Activated CD4-positive, alpha-beta T cell treated with anti-CD3 and anti-CD28 coated beads for 48 hours (primary cell): ENCODE measurements at regions not wholly inside any gene's neighbourhood (a gene's known extent, or its start where the extent isn't known, plus 50 kb on each side); places are given as distances from the start of the nearest gene placed in this dataset.

Source experiments
- DNase-seq: peaks from one replicate; pipeline ENCODE4 v3.0.0-alpha.2; 2020

DNA sequence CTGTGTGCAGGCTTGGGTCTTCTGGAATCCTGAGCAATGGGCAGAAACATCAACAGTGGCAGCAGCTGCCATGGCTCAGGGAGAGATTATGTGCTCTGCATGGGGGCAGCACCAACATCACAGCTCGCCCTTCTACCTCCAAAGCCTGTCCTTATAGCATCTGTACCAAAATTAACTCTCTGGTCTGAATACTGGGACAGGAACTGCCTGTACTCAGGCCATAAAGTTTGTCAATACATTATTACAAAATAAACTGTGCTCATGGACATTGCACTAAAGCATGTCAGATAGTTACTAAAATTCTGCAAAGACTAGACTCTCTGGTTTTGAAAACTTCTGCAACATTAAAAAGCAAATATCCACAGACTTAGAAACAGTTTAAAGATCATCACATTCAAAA lies 91.6 kb downstream of the ZC3H11B start:
- DNase-seq: no peak

DNA sequence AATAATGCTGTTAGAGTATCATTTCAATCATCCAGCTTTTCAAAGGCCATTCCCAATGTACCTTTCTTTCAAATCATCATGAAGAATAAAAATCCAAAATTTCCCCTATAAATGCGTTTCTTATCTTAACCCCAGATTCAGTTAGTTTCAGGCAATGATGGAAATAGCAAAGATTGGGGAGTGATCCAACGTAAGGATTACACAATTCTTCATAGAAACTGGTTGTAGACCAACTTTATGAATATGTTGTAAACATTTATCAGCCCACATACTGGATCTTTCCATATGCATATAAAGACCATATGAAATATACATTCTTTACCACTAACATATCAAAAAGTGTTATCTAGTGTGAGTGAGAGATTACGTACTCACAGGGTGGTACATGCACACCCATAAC lies 92.7 kb downstream of the ZC3H11B start:
- DNase-seq: no peak

DNA sequence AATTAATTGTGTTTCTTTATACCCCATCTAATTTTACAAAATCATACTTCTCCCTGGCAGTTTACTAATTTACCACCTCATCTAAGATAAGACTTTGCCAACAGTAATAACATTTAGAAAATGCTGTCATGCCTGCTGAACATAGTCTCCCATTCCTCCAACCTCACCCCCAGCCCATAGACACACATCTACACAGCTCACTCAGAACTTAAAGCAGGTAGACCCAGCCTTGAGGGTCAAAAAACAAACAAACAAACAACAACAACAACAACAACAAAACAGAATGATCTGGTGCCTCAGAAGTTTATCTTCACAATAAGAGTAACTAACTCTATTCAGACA lies 94.0 kb downstream of the ZC3H11B start:
- no peak for DNase-seq

DNA sequence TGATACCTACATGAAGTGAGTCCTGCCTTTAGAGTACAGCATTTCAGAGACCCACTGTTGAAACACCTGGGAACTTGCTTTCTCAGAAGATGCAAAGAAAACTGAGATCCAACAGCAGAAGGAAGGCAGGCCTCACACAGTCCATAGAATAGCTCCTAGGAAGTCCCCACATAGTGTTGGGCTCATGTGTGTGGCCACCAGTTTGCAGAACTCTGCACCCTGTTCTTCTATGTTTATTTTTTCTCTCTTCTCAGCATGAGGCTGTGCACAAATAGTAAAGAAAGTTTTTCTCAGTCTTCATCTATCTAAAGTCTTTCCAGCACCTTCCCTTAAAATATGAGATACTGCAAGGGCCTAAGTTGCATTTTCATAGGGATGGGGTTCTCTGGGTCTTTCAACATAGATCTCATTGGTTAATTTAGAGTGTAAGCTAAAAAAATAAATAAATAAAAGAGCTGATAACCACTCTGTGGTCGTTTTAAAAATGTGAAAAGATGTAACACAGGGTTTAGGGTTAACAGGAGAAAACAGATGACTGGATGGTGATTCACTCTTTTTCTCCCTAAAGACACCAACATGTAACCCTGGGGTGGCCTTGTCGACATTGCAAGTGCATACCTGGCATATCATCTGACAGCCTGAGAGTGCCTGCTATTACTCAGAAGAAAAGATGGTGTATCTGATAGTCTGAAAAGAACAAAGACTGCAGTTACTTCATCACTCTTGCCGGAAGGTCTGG lies 94.6 kb downstream of the ZC3H11B start:
- no peak for DNase-seq

DNA sequence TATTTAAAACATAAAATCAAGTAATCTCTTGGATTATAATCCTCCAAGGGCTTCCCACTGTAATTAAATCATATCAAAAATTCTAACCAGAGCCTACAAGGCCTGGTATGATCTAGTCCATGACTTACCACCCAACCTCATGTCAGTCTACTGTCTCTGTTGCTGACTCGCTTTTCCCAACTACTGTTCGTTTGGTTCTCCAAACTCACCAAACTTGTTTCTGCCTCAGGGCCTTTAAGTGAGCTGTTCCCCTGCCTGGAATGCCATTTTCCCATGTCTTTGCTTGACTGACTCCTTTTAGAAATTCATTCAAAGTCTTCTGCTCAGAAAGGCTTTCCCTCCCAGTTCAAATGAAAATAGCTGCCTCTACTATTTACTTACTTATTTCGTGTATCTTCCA lies 95.9 kb downstream of the ZC3H11B start:
- DNase-seq: no peak

DNA sequence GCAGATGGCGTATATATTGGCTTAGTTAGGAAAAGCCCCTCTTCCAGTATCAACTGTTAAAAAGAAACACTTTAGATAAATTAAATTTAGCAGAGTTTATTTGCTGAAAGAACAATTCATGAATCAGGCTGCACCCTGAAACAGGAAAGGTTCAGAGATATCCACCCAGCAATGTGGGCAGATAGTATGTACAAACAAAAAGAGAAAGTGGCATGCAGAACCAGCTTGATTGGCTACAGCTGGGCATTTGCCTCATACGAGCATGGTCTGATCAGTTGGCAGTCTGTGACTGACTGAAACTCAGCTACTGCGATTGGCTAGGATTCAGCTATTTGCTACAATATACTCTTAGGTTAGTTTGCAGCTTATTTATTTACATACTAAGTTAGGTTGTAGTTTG lies 98.2 kb downstream of the ZC3H11B start:
- no peak for DNase-seq

DNA sequence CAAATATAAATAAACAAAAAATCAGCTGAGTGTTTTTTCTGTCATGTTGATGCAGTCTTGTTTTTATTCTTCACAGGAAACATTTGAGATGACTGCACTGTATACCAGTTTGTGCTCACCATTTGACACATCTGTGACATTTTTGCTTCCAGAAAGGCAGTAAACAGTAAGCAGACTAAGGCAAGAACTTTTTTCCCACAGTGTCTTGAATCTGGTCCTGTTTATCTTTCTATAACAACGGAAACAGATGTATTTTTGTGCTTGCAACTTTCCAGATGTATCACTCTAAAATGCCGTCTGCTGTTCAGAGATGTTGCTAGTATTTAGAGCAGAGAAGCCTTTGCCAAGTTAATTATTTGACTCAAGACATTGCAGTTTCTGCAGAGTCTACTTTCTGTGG lies 105.5 kb downstream of the ZC3H11B start:
- no peak for DNase-seq

DNA sequence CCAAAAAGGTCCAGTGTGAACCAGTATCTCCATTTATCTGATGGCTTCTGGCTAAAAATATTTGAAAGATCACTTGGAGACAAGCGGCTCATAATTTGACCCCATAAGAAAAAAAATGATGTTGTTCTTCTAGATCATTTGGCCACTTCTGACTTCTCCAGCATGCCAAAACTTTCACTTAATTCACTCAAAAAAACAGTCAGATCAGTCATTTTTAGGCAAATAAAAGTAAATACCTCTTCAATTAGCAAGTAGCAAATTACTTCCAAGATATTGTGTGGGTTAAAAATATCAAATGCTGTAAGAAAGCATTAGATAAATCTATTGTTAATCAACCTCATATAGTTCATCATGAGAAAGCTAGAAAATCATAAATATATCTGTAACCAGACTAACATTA lies 106.0 kb downstream of the ZC3H11B start:
- DNase-seq: no peak

DNA sequence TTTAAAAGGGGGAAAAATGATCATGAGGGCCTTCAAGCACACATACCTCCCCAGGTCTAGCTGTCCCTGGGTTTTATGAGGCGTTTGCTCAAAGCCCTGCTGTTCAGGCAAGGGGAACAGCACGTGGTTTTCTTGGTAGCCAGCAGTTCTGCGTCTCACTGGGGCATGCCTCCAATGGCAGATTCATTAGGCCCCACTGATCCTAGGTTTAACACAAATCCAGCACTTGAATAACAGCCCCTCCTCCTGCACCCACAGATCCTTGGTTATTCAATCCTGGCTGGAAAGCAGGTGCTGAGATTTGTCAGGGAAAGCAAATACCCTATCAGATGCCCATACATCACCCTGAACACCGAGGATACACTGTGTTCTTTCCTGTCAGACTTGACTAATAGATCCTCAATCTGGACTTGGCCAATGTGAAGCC lies 106.4 kb downstream of the ZC3H11B start:
- DNase-seq: no peak

DNA sequence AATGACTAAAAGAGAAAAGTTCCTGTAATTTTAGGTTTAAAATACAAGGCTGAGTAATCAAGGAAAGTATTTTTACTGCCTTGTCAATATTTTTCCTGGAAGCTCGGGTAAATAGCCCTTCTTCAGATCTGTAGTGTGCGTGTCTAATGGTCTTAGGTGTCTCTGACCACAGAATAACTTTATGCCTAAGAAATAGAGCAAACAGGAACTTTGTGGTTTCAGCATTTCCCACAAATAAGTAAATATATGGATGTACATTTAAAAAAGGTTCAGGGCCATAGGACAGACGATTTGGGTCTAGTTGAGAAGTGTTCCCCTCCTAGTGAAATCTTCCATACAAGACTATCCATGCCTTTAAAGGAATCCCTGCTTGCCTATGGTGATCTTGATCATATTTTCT lies 107.0 kb downstream of the ZC3H11B start:
- no peak for DNase-seq

DNA sequence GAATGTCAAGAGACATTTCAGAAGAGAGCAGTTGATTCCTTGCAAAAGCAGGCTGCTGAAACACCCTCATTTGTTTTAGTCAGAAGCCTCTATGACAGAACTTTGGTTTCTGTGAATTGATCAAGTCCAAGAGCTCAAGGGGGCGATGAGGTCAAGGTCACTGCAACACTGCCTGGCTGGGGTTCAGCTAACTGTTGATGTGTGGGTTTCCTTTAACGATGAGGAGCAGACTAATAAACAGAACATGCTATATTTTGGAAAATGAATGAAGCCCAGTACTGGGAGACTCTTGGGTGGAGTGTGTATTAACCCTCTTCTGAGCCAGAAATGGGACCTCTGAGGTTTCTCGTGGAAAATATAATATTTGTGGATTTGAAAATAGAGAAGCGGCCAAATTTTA lies 109.3 kb downstream of the ZC3H11B start:
- DNase-seq: no peak

DNA sequence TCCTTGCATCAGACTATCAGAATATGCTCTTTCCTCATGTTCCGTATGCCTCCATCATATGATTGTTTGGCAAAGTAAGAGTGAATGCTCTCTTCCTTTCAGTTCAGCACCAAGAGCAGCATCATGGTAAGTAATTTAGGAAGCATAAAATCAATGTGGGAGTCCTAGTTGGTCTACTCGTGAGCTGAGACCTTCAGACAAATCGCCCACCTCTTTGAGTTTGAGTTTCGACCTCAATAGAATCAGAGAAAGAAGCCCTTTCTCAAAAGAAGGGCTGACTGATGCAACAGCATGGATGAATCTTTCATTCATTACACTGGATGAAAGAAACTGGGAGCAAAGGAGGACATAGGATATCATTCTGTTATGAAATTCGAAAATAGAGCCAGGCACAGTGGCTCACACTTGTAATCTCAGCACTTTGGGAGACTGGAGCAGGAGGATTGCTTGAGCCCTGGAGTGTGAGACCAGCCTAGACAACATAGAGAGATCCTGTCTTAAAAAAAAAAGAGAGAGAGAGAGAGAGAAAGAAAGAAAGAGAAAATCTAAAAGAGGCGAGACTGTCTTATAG lies 112.5 kb downstream of the ZC3H11B start:
- DNase-seq: no peak

DNA sequence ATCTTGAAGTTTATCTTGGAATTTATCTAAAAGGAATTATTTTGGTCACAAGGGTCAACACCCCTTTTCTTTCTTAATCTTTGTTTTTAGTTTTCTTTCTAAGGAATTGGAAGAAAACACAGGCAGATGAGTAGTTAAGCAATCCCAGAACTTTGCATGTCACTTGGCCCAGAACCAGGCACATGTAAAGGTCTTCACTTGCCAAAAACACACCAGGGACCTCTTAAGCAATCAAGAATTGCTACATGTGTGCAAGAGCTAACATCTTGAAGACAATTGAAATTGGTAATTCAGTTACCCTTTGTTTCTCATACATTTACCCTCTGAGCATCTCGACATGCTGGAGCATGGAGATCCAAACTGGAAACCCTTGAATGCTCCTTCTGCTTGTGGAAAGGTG lies 114.2 kb downstream of the ZC3H11B start:
- DNase-seq: no peak

DNA sequence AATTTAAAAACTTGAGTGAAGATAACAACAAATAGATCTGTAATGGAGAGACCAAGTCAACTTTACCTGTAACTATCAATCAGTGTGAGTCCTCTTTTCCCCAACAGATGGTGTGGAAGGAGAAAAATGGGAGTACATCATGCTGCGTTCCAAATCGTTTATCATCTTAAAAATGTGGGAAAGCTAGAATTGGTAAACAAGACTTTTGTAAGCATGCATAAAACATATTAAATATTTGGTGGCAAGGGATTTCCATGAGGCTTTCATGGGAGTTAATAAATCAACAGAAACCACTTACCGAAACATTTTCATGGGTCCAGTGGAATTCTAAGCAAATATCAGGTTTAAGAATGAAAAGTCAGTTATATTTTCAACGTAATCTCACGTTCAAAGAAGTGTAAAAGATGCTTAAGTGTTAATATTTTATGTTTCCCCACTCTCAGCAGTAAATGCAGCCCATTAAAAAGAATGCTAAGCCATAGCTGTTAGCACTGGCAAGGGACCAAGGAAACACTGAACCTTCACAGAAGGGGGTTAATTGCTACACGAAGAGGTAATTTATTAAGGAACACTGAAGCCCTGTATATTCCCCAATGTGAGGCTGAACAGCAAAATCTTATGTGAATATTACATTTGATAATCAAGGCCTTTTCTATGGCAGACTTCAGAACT lies 117.0 kb downstream of the ZC3H11B start:
- no peak for DNase-seq

DNA sequence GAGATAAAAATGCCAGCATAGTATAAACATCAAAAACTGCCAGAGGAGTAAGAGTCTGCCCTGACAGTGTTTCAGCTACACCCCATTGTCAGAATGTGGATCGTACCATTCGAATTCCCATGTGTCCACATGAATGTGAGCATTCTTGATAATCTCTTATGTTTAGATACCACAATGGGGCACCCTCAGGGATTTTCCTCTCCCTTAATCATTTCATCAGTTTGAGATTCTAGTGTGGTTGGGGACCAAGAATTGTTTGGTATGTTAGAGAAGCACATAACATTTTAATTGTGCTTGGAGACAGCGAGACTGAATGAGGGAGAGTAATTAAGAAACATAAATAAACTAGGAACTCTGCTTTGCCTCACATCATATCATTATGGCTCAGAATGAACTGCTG lies 120.2 kb downstream of the ZC3H11B start:
- DNase-seq: no peak

DNA sequence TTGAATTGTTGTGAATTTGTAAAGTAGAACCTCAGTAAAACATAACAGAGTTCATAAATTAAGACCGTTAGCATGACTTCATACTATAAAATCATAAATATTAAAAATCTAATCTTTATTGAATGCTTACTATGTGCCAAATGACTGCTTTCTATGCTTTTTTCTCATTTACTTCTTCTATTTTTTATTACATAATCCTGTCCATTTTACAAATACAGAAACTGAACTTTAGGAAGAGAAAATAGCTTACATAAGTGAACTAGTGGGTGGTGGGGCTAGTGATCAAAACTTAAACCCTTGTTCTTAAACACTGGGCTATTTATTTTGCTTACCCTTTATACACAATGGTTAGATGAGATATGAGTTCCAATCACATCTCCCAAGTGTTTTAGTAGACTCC lies 122.3 kb downstream of the ZC3H11B start:
- no peak for DNase-seq

DNA sequence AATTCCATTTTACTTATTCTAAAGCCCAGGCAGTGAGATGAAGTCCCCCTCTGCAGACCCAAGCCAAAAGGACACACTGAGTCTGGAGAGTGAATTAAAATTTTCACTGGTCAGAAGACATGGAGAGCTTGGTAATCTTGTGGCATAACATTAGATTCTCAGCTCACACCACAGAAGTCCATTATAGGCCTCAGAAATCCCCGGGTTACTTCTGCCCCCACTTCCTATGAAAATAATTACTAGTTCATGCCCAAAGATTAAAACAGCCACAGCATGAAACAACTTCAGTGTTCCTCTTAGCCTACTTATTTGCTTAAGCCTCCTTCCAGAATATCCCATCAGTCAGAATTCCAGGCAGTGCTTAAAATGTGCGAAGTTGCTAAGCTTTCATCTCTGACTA lies 123.3 kb downstream of the ZC3H11B start:
- DNase-seq: no peak

DNA sequence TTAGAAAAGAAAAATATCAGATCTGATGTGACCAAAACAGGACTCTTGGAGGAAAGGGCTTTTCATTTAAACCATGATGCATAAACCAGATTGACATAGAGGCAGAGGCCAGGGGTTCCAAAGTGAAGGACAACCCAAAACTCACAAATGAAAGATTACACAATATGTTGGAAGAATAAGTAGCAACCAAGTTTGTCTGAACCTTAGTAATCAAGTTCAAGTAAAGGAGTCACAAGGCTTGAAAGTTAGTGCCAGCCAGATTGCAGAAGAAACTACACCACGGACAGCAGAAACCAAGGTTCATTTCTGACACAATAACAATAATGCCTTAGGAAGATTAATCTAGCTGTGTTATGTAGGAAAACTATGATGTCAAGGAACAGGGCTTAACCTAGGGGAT lies 124.6 kb downstream of the ZC3H11B start:
- DNase-seq: no peak

DNA sequence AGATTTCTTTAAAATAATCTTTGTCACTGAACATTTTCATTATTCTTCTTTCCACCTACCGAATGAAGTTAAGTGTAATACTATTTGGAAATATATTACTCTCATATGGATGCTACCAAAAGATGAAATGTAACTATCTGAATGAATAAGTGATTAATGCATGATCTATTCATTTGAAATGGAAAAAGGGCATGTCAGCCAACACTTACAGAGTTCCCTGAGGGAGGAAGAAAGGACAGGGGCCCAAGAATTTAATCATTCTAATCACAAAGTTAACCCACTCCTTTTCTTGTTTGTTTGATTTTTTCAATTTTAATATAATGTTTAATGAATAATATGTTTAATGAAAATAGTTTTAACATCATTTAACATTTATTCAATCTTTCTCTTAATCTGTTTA lies 129.4 kb downstream of the ZC3H11B start:
- DNase-seq: no peak

DNA sequence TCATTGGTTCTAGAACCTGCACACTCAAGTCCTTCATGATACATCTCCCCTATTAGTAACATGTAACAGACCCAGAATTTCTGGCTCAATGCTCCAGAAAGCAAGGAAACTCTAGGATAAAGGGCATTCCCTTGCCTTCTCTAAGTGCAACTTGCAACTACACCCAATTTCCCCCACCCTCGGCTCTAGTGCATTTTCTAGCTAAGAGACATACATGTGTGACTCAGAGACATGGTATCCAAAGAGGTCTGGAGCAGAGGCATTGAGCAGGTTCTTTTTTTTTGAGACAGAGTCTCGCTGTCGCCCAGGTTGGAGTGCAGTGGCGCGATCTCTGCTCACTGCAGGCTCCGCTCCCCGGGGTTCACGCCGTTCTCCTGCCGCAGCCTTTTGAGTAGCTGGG lies 132.9 kb downstream of the ZC3H11B start:
- DNase-seq: no peak

DNA sequence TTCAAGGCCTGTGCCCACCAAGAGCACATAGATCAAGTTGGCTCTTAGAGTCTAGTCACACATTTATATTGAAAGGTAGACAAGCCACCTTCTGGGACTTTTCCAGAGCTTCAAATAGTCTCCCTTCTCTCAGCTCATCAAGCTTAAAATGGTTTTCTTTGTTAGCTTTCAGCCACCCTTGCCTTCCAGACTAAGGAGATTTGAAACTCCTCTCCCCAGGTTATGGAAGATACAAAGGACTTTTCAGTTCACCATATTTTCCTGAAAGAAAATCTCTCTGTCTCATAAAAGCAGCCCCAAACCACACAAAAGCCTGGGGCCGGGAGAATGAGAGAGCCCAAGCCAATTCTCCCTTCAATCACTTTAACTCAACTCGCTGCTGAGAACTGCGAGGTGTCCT lies 134.1 kb downstream of the ZC3H11B start:
- no peak for DNase-seq

DNA sequence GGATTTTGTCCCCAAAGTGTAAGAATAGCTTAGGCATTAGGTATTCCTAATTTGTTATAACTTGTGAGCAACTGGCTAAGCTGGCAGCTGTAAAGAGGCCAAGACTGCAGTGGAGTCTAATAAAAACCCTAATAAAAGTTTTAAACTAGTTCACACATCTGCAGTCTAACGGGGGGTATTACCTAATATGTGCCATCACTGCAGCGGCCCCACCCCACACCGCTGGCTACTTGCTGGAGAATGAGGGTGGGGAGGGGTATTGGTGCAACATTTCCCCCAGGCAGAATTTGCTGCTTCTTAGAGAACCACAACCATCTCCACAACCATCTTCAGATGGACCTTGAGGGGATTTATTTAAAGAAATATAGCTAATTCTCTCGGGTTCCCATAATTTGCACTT lies 135.0 kb downstream of the ZC3H11B start:
- DNase-seq: no peak

DNA sequence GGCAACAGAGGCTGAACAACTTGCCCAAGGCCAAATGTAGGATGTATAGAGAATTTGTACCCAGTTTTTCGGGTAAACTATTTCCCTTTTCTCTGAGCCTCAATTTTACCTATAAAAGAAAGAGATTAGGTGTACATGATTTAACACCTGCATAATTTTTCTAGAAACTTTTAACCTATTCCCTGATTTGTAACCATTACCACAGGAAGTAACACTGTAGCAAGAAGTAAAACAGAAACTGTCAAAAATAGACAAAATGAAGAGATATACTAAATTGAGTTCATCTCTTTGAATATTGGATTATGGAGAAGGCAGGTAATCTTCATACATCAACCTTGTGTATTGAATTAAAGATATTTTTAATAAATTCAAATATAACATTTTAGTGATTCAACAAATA lies 136.2 kb downstream of the ZC3H11B start:
- no peak for DNase-seq

DNA sequence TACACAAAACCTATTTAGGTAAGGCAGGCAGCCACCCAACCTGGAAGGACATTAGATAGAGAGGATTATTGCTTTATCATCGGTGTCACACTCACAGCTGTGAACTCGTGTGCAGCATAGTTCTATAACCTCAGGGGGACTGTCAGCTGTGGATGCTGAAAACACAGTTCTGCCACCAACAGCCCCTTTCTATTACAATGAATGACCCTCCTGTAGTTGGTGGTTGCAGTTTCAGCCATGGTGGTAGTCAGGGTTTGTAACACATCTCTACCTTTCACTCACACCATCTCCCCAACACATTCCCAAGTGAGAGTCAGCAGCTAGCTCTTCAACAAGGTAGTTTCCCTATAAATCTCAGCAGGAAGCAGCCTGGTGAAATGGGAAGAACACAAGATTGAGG lies 136.8 kb downstream of the ZC3H11B start:
- no peak for DNase-seq

DNA sequence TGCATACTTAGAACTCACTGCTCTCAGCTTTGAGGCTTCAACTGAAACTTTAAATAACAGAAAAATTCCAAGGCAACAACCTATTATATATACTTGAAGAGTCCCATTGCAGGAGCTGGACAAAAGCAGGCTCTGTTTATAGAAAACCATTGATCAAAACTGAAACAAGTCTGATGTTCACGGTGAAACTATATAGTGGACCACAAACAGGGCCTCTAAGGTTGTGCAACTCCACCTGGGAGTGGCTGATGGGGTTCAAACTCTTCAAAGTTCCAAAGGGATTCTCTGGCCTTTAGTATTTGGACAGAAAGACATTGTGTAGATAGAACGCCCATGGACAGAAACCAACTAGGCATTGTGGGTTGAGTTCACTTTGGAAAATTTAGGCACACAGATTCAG lies 140.3 kb downstream of the ZC3H11B start:
- DNase-seq: no peak
